ENCODE measurements at regions not wholly inside any gene's neighbourhood (a gene's known extent, or its start where the extent isn't known, plus 50 kb on each side); places are given as distances from the start of the nearest gene placed in this dataset.

- no peaks in the 10 kb centered on the region for H3K36me3 ChIP-seq (replicated peaks in 1 of 2)
- no peak for DNase-seq
- intact Hi-C loops (cut with DNase I) = no loop called here
- no peaks in the 10 kb centered on the region for H3K9me3 ChIP-seq (replicated peaks in 1 of 3)
- H3K4me1 ChIP-seq (replicated peaks in 1 of 2) = no peaks in the 10 kb centered on the region
- H3K27me3 ChIP-seq = no peaks in the 10 kb centered on the region
- 56 to 89% (median 64%) methylated on average over 1 of the region's 1 CpG for WGBS, 4 donors
- H3K4me3 ChIP-seq = no peak overlapping the region
- TF ChIP-seq CTCF (IDR thresholded peaks at IDR 0.05) (no peak), POLR2A (IDR thresholded peaks at IDR 0.05) (no peak)
- H3K27ac ChIP-seq = no peak overlapping the region
These were observed 131.8 kb upstream of the GALNT5 start for GRCh38 chr2:157125685-157126084.

- TF ChIP-seq POLR2A (IDR thresholded peaks at IDR 0.05) = no peak
- no peaks in the 10 kb centered on the region for H3K9me3 ChIP-seq (replicated peaks in 1 of 3)
- H3K4me1 ChIP-seq (replicated peaks in 1 of 2) = no peaks in the 10 kb centered on the region
- H3K36me3 ChIP-seq (replicated peaks in 1 of 2) = no peaks in the 10 kb centered on the region
- no peaks in the 10 kb centered on the region for H3K27me3 ChIP-seq
- H3K27ac ChIP-seq = no peak overlapping the region
- DNase-seq = no peak
- intact Hi-C loops (cut with DNase I) = no loop called here
- H3K4me3 ChIP-seq = no peak overlapping the region
These were observed 130.1 kb upstream of the GALNT5 start for GRCh38 chr2:157127249-157128012.

GRCh38 chr2:157143901-157144300 is 113.6 kb upstream of the GALNT5 start:
- Histone ChIP-seq H3K9me3 (replicated peaks in 1 of 3) (no peaks in the 10 kb centered on the region), H3K4me1 (replicated peaks in 1 of 2) (no peaks in the 10 kb centered on the region), H3K36me3 (replicated peaks in 1 of 2) (no peaks in the 10 kb centered on the region), H3K4me3 (no peak overlapping the region), H3K27me3 (no peaks in the 10 kb centered on the region), H3K27ac (no peak overlapping the region)
- no peak for TF ChIP-seq CTCF (IDR thresholded peaks at IDR 0.05)
- no peak for TF ChIP-seq POLR2A (IDR thresholded peaks at IDR 0.05)
- 87 to 93% (median 92%) methylated on average over 4 of the region's 4 CpGs for whole genome bisulfite sequencing, 4 donors
- intact Hi-C loops (cut with DNase I) = no loop called here
- no peak for DNase-seq

GRCh38 chr2:157149270-157149669 is 108.2 kb upstream of the GALNT5 start:
- TF ChIP-seq POLR2A (IDR thresholded peaks at IDR 0.05) (no peak), CTCF (IDR thresholded peaks at IDR 0.05) (no peak)
- Histone ChIP-seq H3K4me3 (no peak overlapping the region), H3K9me3 (replicated peaks in 1 of 3) (no peaks in the 10 kb centered on the region), H3K27ac (no peak overlapping the region), H3K4me1 (replicated peaks in 1 of 2) (no peaks in the 10 kb centered on the region), H3K27me3 (no peaks in the 10 kb centered on the region), H3K36me3 (replicated peaks in 1 of 2) (no peaks in the 10 kb centered on the region)
- 46 to 48% (median 46%) methylated on average over 2 of the region's 2 CpGs for WGBS, 4 donors
- intact Hi-C loops (cut with DNase I) = no loop called here
- no peak for DNase-seq

- TF ChIP-seq CTCF (IDR thresholded peaks at IDR 0.05) = no peak
- TF ChIP-seq POLR2A (IDR thresholded peaks at IDR 0.05) = no peak
- Histone ChIP-seq H3K4me3 (no peak overlapping the region), H3K36me3 (replicated peaks in 1 of 2) (no peaks in the 10 kb centered on the region), H3K27ac (no peak overlapping the region), H3K9me3 (replicated peaks in 1 of 3) (no peaks in the 10 kb centered on the region), H3K4me1 (replicated peaks in 1 of 2) (no peaks in the 10 kb centered on the region), H3K27me3 (no peaks in the 10 kb centered on the region)
- WGBS, 4 donors = 63 to 73% (median 71%) methylated on average over 3 of the region's 3 CpGs
- intact Hi-C loops (cut with DNase I) = no loop called here
- DNase-seq = no peak
These were observed 106.8 kb upstream of the GALNT5 start for GRCh38 chr2:157150747-157151146.

Measured in adrenal gland (tissue), 9 donors.